ENCODE measurements at regions not wholly inside any gene's neighbourhood (a gene's known extent, or its start where the extent isn't known, plus 50 kb on each side); places are given as distances from the start of the nearest gene placed in this dataset.

- no peak for DNase-seq (ENCODE audit: insufficient read length, low spot score)
- FAIRE-seq: no peak
Observed at GRCh38 chr9:27743490-27743889, 170.2 kb upstream of the C9orf72 start.

DNA sequence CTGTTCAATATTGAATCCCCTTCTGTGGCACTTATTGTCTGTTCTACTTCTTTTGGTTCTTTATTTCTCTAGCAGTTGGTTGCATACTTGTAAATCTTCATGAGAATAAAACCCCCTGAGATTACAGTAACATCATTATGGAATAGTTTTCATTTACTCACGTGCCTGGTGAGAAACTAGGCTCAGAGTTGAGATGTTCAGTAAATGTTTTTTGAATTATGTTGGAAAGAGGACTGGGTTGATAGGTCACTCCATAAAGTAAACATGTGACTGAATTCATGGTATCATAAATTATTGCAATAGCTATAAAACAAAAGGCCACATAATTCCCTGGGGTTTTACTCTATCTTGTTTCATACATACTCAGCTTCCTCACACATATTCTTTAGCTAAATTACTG, 174.2 kb upstream of the C9orf72 start:
- FAIRE-seq (no peak), DNase-seq (ENCODE audit: insufficient read length, low spot score) (no peak)

DNA sequence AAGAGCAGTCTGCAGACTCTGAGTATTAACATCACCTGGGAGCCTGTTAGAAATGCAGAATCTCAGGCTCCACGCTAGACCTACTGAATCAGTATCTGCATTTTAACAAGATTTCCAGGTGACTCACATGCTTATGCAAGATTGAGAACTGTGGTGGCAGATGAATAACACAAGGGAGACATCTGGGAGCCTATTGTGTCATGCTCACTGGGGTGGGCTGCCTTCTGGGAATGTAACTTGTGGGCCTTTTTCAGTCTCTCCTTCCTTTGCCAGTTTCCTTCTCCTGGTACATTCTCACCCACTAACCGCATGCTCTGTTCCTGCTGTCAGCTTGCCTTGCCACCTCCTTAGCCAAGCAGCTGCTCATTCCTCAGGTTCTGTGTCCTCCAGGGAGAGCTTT, 176.6 kb upstream of the C9orf72 start:
- DNase-seq (ENCODE audit: insufficient read length, low spot score) (no peak), FAIRE-seq (no peak)

DNA sequence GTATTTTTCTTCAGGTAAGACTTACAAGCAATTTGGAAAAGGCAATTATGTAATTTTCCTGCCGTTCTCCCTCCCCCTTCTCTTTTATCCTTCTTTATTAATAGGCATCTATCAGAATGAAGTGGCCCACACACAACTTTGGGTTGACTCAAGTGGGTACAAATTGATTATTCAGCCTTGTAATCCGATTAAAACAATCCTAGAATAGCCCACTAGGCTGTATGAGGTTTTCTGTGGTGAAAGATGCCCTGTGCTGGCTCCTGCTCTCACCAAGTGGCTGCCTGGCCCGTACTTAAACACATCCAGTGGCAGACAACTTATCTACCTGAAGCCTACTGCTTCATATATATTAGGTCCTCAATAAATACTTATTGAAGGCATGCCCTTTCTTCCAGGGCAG, 177.3 kb upstream of the C9orf72 start:
- FAIRE-seq: no peak

GRCh38 chr9:27752069-27752468, 178.8 kb upstream of the C9orf72 start:
- DNase-seq (ENCODE audit: insufficient read length, low spot score): no peak
- no peak for FAIRE-seq

More for the DNA sequence above, 177.3 kb upstream of the C9orf72 start:
- DNase-seq (ENCODE audit: insufficient read length, low spot score): no peak

DNA sequence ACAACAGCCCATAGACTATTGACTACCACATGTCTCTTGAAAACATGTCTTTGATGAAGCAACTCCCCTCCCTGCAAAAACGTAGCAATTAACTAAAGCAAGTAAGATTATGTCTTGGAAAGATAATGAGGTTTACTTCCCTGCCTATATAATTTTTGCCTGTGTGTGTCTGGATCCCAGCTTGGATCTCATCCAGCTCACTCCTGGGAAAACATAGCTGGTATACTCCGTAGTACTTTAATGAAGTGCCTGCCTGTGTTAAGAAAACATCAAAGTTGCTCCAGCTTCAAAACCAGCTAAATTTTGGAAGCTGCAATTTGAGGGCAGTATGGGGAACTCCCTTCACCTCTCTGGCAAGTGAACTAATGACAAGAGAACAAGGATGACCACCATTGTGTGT, 182.6 kb upstream of the C9orf72 start:
- FAIRE-seq: no peak
- no peak for DNase-seq (ENCODE audit: insufficient read length, low spot score)

- FAIRE-seq (no peak), DNase-seq (ENCODE audit: insufficient read length, low spot score) (no peak)
Observed at GRCh38 chr9:27756418-27756817, 183.1 kb upstream of the C9orf72 start.

DNA sequence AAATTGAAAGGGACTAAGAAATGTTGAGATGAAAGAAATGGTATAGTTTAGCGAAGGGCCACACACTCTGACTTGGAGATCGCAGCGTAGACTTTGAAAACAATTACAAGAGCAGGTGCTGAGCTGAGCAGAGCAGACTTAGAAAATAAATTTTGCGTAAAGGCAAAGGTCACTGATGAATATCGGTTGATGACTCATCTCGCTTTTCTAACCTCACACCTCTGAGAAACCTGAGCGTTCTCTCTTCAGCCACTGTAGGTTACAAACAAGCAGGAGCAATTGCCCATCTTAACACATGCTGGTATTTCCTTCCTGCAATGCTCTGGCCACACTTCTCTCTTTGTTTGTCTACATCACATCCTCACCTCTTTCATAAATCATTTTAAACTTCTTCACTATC, 190.6 kb upstream of the C9orf72 start:
- FAIRE-seq (no peak), DNase-seq (ENCODE audit: insufficient read length, low spot score) (no peak)

GRCh38 chr9:27765266-27766072, 192.2 kb upstream of the C9orf72 start:
- FAIRE-seq: no peak
- no peak for DNase-seq (ENCODE audit: insufficient read length, low spot score)

GRCh38 chr9:27766073-27766835, 193.0 kb upstream of the C9orf72 start:
- DNase-seq (ENCODE audit: insufficient read length, low spot score): no peak
- no peak for FAIRE-seq

DNA sequence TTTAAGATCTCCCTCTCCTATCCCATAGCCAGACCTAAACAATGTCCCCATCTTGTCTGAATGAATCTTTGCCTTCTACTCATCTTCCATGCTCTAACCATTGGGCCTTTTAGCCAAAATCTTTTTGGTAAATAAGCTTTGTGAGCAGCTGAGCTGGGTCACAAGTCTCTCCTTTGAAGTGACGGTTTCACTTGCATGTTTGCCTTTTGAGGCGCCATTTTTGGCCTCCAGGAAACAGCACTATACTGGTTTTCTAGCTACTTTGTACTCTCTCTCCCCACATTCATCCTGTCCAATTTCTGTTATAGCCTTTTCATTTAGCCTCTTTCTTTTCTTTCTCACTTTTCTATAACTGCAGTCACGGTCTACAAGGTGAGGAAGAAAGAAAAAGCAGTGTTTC, 195.5 kb upstream of the C9orf72 start:
- DNase-seq (ENCODE audit: insufficient read length, low spot score) (no peak), FAIRE-seq (no peak)

DNA sequence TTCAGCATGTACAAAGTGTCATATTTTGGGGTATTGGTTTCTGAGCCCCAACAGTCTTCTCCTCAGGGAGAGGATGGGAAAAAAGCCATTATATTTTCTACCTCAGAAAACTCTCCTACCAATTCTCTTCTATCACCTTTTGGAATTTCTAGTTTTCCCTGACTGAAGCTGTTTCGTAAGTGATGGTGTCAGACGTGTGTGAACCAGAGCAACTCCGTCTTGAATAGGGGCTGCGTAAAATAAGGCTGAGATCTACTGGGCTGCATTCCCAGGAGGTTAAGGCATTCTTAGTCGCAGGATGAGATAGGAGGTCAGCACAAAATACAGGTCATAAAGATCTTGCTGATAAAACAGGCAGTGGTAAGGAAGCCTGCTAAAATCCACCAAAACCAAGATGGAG, 197.3 kb upstream of the C9orf72 start:
- DNase-seq (ENCODE audit: insufficient read length, low spot score) (no peak), FAIRE-seq (no peak)

GRCh38 chr9:27771803-27772545, 198.7 kb upstream of the C9orf72 start:
- no peak for FAIRE-seq

GRCh38 chr9:27784847-27785713, 211.8 kb upstream of the C9orf72 start:
- no peak for DNase-seq (ENCODE audit: insufficient read length, low spot score)
- FAIRE-seq: no peak

More at GRCh38 chr9:27771803-27772545, 198.7 kb upstream of the C9orf72 start:
- DNase-seq (ENCODE audit: insufficient read length, low spot score): no peak

- FAIRE-seq: no peak
- no peak for DNase-seq (ENCODE audit: insufficient read length, low spot score)
Observed at GRCh38 chr9:27785714-27786100, 212.4 kb upstream of the C9orf72 start.

GRCh38 chr9:27787891-27788290, 214.6 kb upstream of the C9orf72 start:
- DNase-seq (ENCODE audit: insufficient read length, low spot score) (no peak), FAIRE-seq (no peak)

- DNase-seq (ENCODE audit: insufficient read length, low spot score): peak; percentile 0
- FAIRE-seq: no peak
Observed at GRCh38 chr9:27791311-27791710, 218.0 kb upstream of the C9orf72 start.

DNA sequence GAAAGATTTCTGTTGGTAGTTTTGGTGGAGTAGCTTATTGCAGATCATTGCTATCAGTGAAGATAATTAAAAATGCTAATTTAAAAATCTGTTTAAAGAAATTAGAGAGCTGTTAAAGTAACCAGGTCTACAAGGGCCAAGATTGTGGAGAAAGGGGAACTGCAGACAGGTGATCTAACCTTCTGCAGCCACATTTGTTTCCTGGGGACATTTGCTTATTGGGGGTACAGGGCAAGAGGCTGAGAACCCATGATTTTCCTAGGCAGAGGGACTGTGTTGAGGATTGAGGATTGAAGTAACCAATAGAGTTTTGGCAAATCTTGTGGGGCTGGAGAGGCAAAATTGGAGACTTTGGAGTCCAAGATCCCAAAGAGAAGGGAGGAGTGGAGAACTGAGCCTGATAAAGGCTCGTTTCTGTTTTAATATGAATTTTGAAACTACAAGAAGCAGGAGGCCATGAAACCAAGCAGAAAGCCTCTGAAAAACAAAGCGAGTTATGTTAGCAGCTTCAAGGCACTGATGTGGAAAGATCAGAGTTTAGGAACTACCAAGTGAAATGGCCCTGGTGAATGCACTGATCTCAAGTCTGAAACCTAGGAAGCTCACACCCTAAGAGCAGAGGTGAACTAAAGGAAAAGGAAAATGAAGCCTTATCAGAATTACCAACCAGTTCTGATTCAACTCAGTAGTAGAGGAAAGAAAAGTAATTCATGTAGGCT, 219.8 kb upstream of the C9orf72 start:
- no peak for FAIRE-seq

GRCh38 chr9:27799326-27799725, 226.0 kb upstream of the C9orf72 start:
- FAIRE-seq (no peak), DNase-seq (ENCODE audit: insufficient read length, low spot score) (no peak)

More for the DNA sequence above, 219.8 kb upstream of the C9orf72 start:
- no peak for DNase-seq (ENCODE audit: insufficient read length, low spot score)

DNA sequence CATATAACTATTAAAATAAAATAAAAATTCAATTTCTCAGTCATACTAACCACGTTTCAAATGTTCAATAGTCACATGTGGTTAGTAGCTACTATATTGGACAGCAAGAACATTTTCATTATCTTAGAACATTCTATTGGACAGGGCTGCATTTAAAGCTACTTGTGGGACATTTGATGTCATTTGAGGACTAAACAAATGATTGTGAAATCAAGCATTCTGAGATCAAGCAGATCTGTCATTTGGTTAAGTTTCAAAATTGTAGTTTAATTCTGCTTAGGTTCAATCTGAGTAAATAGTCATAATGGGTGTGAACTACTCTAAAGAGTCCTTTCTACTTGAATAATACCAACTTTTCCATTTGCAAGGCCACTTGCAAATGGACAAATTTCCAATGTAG, 226.9 kb upstream of the C9orf72 start:
- FAIRE-seq: no peak
- DNase-seq (ENCODE audit: insufficient read length, low spot score): no peak

Measured in HTR-8/SVneo (cell line).